Parathyroid adenoma (tissue), 2 donors: ENCODE measurements at regions not wholly inside any gene's neighbourhood (a gene's known extent, or its start where the extent isn't known, plus 50 kb on each side); places are given as distances from the start of the nearest gene placed in this dataset.
"Not testable (repeated sequence)": the region's sequence is repeated elsewhere in the genome, so short reads cannot be mapped to it uniquely, and the experiment has no call there.

Experiments used
- H2AFZ ChIP-seq: fragments of 300-600 bp; sonication (generic); one replicate; pipeline ENCODE4 v1.7.0; 2017; ENCODE audit warnings: antibody characterized with exemption, mild to moderate bottlenecking
- H3K27ac ChIP-seq: fragments of 300-600 bp; sonication (generic); one replicate; pipeline ENCODE4 v1.7.0; 2017
- H3K27me3 ChIP-seq: fragments of 300-600 bp; sonication (generic); one replicate; pipeline ENCODE4 v1.7.0; 2017; ENCODE audit warnings: low read length; ENCODE audit not compliant: control insufficient read depth, insufficient read depth
- H3K36me3 ChIP-seq: fragments of 300-600 bp; sonication (generic); one replicate; pipeline ENCODE4 v1.7.0; 2017; ENCODE audit warnings: low read length; ENCODE audit not compliant: control insufficient read depth, insufficient read depth
- H3K4me1 ChIP-seq: fragments of 300-600 bp; sonication (generic); one replicate; pipeline ENCODE4 v1.7.0; 2017; ENCODE audit warnings: control low read depth
- H3K4me2 ChIP-seq: fragments of 300-600 bp; sonication (generic); one replicate; pipeline ENCODE4 v1.7.0; 2017; ENCODE audit warnings: low read length
- H3K4me3 ChIP-seq: fragments of 300-600 bp; sonication (generic); one replicate; pipeline ENCODE4 v1.7.0; 2017; ENCODE audit warnings: low read depth, low read length
- H3K79me2 ChIP-seq: fragments of 300-600 bp; sonication (generic); one replicate; pipeline ENCODE4 v1.7.0; 2017; ENCODE audit warnings: control low read depth
- H3K9ac ChIP-seq: fragments of 300-600 bp; sonication (generic); one replicate; pipeline ENCODE4 v1.7.0; 2017; ENCODE audit warnings: mild to moderate bottlenecking
- H3K9me3 ChIP-seq: fragments of 300-600 bp; sonication (generic); one replicate; pipeline ENCODE4 v1.7.0; 2017; ENCODE audit warnings: low read length; ENCODE audit not compliant: control insufficient read depth
- TF ChIP-seq, protein P1 (sequence below): fragments of 300-600 bp; sonication (generic); IDR thresholded peaks from one replicate; pipeline ENCODE4 v1.7.0; 2017; ENCODE audit warnings: antibody characterized with exemption, mild to moderate bottlenecking
- donor health status: primary hyperparathyroidism.

DNA sequence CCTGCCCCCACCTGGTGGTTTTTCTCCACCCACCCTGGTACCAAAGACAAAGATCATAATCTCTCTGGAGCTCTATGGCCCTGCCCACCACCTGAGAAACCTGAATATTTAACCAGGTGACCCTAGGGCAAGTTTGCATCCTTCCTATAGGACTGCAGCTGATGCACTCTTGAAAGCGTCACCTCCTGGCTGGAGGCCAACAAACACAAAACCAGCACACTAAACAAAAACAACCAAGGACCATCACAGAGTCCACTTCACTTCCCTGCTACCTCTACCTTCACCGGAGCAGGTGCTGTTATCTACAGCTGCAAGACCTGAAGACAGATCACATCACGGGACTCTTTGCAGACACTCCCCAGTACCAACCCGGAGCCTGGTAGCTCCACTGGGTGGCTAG, 296.7 kb upstream of the FGF13 start:
- H3K4me3 ChIP-seq: no peak overlapping the region
- no peaks in the 10 kb centered on the region for H3K4me1 ChIP-seq
- H2AFZ ChIP-seq: no peak overlapping the region
- H3K4me2 ChIP-seq: no peak overlapping the region
- no peaks in the 10 kb centered on the region for H3K27me3 ChIP-seq
- H3K79me2 ChIP-seq: no peaks in the 10 kb centered on the region
- TF ChIP-seq, protein P1, sequence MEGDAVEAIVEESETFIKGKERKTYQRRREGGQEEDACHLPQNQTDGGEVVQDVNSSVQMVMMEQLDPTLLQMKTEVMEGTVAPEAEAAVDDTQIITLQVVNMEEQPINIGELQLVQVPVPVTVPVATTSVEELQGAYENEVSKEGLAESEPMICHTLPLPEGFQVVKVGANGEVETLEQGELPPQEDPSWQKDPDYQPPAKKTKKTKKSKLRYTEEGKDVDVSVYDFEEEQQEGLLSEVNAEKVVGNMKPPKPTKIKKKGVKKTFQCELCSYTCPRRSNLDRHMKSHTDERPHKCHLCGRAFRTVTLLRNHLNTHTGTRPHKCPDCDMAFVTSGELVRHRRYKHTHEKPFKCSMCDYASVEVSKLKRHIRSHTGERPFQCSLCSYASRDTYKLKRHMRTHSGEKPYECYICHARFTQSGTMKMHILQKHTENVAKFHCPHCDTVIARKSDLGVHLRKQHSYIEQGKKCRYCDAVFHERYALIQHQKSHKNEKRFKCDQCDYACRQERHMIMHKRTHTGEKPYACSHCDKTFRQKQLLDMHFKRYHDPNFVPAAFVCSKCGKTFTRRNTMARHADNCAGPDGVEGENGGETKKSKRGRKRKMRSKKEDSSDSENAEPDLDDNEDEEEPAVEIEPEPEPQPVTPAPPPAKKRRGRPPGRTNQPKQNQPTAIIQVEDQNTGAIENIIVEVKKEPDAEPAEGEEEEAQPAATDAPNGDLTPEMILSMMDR: no peak
- H3K27ac ChIP-seq: no peak overlapping the region
- no peaks in the 10 kb centered on the region for H3K36me3 ChIP-seq
- H3K9me3 ChIP-seq: no peaks in the 10 kb centered on the region
- no peak overlapping the region for H3K9ac ChIP-seq

DNA sequence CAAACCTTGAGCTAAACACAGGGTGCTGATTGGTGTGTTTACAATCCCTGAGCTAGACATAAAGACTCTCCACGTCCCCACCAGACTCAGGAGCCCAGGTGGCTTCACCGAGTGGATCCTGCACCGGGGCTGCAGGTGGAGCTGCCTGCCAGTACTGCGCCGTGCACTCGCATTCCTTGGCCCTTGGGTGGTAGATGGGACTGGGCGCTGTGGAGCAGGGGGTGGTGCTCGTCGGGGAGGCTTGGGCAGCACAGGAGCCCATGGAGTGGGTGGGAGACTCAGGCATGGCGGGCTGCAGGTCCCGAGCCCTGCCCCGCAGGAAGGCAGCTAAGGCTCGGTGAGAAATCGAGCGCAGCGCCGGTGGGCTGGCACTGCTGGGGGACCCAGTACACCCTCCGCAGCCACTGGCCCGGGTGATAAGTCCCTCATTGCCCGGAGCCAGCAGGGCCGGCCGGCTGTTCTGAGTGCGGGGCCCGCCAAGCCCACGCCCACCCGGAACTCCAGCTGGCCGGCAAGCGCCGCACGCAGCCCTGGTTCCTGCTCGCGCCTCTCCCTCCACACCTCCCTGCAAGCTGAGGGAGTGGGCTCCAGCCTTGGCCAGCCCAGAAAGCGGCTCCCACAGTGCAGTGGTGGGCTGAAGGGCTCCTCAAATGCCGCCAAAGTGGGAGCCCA, 292.5 kb upstream of the FGF13 start:
- H3K27ac ChIP-seq, H3K79me2 ChIP-seq, H3K9ac ChIP-seq, H3K9me3 ChIP-seq, H3K4me3 ChIP-seq, H2AFZ ChIP-seq, H3K27me3 ChIP-seq, H3K4me2 ChIP-seq, H3K4me1 ChIP-seq, H3K36me3 ChIP-seq: not testable (repeated sequence)

DNA sequence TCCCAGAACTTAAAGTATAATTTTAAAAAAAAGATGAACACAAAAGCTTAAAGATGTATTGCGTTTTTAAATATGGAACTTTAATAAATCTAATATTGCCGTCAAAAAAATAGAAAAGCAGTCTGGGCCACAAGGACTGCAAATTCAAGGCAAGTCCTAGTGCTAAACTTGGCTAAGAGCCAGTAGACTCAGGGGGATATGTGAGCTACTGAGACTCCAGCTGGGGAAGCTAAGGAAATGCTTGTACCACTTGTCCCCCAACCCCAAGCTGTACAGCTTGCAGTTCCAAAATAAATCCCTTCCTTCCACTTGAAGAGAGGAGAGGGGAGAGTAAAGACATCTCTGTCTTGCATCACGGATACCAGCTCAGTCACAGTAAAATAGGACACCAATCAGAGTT, 290.8 kb upstream of the FGF13 start:
- Histone ChIP-seq H3K36me3 (no peaks in the 10 kb centered on the region), H3K27me3 (no peaks in the 10 kb centered on the region), H2AFZ (no peak overlapping the region), H3K27ac (no peak overlapping the region), H3K79me2 (no peaks in the 10 kb centered on the region), H3K4me1 (no peaks in the 10 kb centered on the region), H3K4me2 (no peak overlapping the region), H3K9ac (no peak overlapping the region), H3K9me3 (no peaks in the 10 kb centered on the region), H3K4me3 (no peak overlapping the region)
- TF ChIP-seq, protein P1: no peak

DNA sequence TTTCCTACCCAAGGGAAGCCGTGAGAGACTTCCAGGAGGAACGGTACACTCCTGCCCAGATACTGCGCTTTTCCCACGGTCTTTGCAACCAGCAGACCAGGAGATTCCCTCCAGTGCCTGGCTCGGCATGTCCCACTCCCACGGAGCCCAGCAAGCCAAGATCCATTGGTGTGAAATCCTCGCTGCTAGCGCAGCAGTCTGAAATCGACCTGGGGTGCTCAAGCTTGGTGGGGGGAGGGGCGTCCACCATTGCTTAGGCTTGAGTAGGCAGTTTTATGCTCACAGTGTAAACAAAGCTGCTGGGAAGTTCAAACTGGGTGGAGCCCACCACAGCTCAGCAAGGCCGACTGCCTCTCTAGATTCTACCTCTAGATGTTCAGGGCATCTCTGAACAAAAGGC, 284.8 kb upstream of the FGF13 start:
- Histone ChIP-seq H3K27me3 (no peaks in the 10 kb centered on the region), H2AFZ (no peak overlapping the region), H3K4me1 (no peaks in the 10 kb centered on the region), H3K36me3 (no peaks in the 10 kb centered on the region), H3K9me3 (no peaks in the 10 kb centered on the region), H3K79me2 (no peaks in the 10 kb centered on the region), H3K27ac (no peak overlapping the region), H3K4me3 (no peak overlapping the region), H3K9ac (no peak overlapping the region), H3K4me2 (no peak overlapping the region)
- TF ChIP-seq, protein P1: no peak

DNA sequence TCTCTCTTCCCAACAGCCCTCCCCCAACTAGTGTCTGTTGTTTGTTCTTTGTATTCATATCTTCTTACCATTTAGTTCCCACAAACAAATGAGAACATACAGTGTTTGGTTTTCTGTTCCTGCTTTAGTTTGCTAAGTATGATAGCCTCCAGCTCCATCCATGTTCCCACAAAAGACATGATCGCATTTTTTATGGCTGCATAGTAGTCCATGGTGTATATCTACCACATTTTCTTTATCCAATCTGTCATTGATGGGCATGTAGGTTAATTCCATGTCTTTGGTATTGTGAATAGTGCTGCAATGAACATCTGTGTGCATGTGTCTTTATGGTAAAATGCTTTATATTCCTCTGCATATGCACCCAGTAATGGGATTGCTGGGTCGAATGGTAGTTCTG, 283.9 kb upstream of the FGF13 start:
- Histone ChIP-seq H3K9ac (no peak overlapping the region), H2AFZ (no peak overlapping the region), H3K27me3 (no peaks in the 10 kb centered on the region), H3K9me3 (no peaks in the 10 kb centered on the region), H3K4me3 (no peak overlapping the region), H3K79me2 (no peaks in the 10 kb centered on the region), H3K4me1 (no peaks in the 10 kb centered on the region), H3K27ac (no peak overlapping the region), H3K36me3 (no peaks in the 10 kb centered on the region), H3K4me2 (no peak overlapping the region)
- TF ChIP-seq, protein P1: no peak

DNA sequence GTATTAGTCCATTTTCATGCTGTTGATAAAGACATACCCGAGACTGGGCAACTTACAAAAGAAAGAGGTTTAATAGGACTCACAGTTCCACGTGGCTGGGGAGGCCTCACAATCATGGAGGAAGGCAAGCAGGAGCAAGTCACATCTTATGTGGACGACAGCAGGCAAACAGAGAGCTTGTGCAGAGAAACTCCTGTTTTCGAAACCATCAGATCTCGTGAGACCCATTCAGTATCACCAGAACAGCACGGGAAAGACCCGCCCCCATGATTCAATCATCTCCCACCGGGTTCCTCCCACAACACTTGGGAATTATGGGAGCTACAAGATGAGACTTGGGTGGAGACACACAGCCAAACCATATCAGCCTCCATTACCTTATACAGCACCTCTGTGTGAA, 278.9 kb upstream of the FGF13 start:
- H3K4me2 ChIP-seq, H3K27ac ChIP-seq, H3K27me3 ChIP-seq, H3K9me3 ChIP-seq, H3K4me1 ChIP-seq, H3K79me2 ChIP-seq, H3K9ac ChIP-seq, H2AFZ ChIP-seq, H3K36me3 ChIP-seq, H3K4me3 ChIP-seq: not testable (repeated sequence)
